Endothelial cell of umbilical vein (primary cell): ENCODE measurements at regions not wholly inside any gene's neighbourhood (a gene's known extent, or its start where the extent isn't known, plus 50 kb on each side); places are given as distances from the start of the nearest gene placed in this dataset.
"Not testable (repeated sequence)": the region's sequence is repeated elsewhere in the genome, so short reads cannot be mapped to it uniquely, and the experiment has no call there.

Source experiments
- BruUV-seq: library from RNA; stranded (reverse); fragments of 400-500 nt; replicated peaks from 2 replicates; lab custom pipeline; 2021; lab: Mats Ljungman, UMichigan
- CTCF ChIA-PET: fragments of 300-600, 350-600 bp; sonication (Branson Sonifier 250); formaldehyde crosslinking; loops from one replicate; lab custom pipeline; 2021; ENCODE audit warnings: antibody characterized with exemption, inconsistent platforms; lab: Charles Lee
- POLR2A ChIA-PET: fragments of 300-600, 350-600 bp; sonication (Branson Sonifier 250); formaldehyde crosslinking; loops from one replicate; lab custom pipeline; 2021; ENCODE audit warnings: antibody characterized with exemption, inconsistent platforms; lab: Charles Lee
- DNase-seq: peaks from one replicate; pipeline ENCODE4 v3.0.0-alpha.2; 2011; ENCODE audit warnings: low read depth, low spot score
- FAIRE-seq: peaks from 2 replicates; lab custom pipeline; 2011; peaks lifted over from hg19 to GRCh38; lab: Jason Lieb, UNC
- H2AFZ ChIP-seq: 2 replicates; pipeline ENCODE4 v1.6.0; 2012; ENCODE audit warnings: low read depth, low read length, control low read depth, inconsistent platforms
- H3K27ac ChIP-seq: 2 replicates; pipeline ENCODE4 v1.5.1; 2011; ENCODE audit warnings: low read depth, mild to moderate bottlenecking, control low read depth, low read length, moderate library complexity; ENCODE audit not compliant: insufficient read depth
- H3K27me3 ChIP-seq, 2 experiments: 2 replicates each; pipeline versions ENCODE4 v1.6.0 to v1.6.1; 2011; ENCODE audit warnings: low read length in 2 of 2, mixed read lengths in 1 of 2; ENCODE audit not compliant: control insufficient read depth in 2 of 2, insufficient read depth in 2 of 2
- H3K36me3 ChIP-seq, 2 experiments: 2 replicates in 1 of 2; 3 replicates in 1 of 2; pipeline ENCODE4 v1.5.1; 2011; ENCODE audit warnings: low read length in 2 of 2, mild to moderate bottlenecking in 1 of 2, moderate library complexity in 1 of 2; ENCODE audit not compliant: control insufficient read depth in 2 of 2, insufficient read depth in 2 of 2; ENCODE audit errors: extremely low read depth in 1 of 2
- H3K4me1 ChIP-seq: 3 replicates; pipeline ENCODE4 v1.5.1; 2011; ENCODE audit warnings: mild to moderate bottlenecking, low read length; ENCODE audit not compliant: control insufficient read depth, insufficient read depth; ENCODE audit errors: extremely low read depth
- H3K4me2 ChIP-seq: 2 replicates; pipeline ENCODE4 v1.6.1; 2011; ENCODE audit warnings: low read length, control low read depth, mixed read lengths; ENCODE audit not compliant: insufficient read depth
- H3K4me3 ChIP-seq, 3 experiments: fragments of 200-600 bp in 1 of 3; sonication (generic), shearing (Covaris generic) in 1 of 3; replicated peaks in 1 of 3; 2 replicates each; pipeline ENCODE4 v1.5.1; 2011 to 2016; ENCODE audit warnings: control low read depth in 3 of 3, low read length in 3 of 3, mild to moderate bottlenecking in 2 of 3, inconsistent platforms in 1 of 3, low read depth in 1 of 3, moderate library complexity in 1 of 3; ENCODE audit not compliant: insufficient read depth in 1 of 3
- H3K79me2 ChIP-seq: 2 replicates; pipeline ENCODE4 v1.6.0; 2012; ENCODE audit warnings: low read length, inconsistent platforms; ENCODE audit not compliant: control insufficient read depth, insufficient read depth
- H3K9ac ChIP-seq: replicated peaks from 2 replicates; pipeline ENCODE3; 2011; ENCODE audit warnings: low read length, control low read depth; ENCODE audit not compliant: insufficient read depth; ENCODE audit errors: extremely low read depth
- H3K9me1 ChIP-seq: replicated peaks from 3 replicates; pipeline ENCODE4 v1.6.0; 2011; ENCODE audit warnings: mild to moderate bottlenecking, low read length; ENCODE audit not compliant: control insufficient read depth, insufficient read depth; ENCODE audit errors: extremely low read depth
- H3K9me3 ChIP-seq: replicated peaks from 2 replicates; pipeline ENCODE4 v1.5.1; 2012; ENCODE audit warnings: low read length, inconsistent platforms; ENCODE audit not compliant: control insufficient read depth, insufficient read depth
- H4K20me1 ChIP-seq: replicated peaks from 2 replicates; pipeline ENCODE3; 2011; ENCODE audit warnings: mild to moderate bottlenecking, low read length; ENCODE audit not compliant: control insufficient read depth, insufficient read depth; ENCODE audit errors: extremely low read depth
- CTCF ChIP-seq, 2 donors: IDR thresholded peaks; 1 replicate in 1 of 2; 2 replicates in 1 of 2; pipeline ENCODE4 v1.5.1; 2011; ENCODE audit warnings: low read length in 2 of 2, mild to moderate bottlenecking in 2 of 2, moderate library complexity in 2 of 2, control low read depth in 1 of 2, inconsistent platforms in 1 of 2, low read depth in 1 of 2; ENCODE audit not compliant: insufficient read depth in 1 of 2; ENCODE audit errors: extremely low read depth in 1 of 2
- EZH2 ChIP-seq: IDR thresholded peaks from 2 replicates; pipeline ENCODE4 v1.6.1; 2012; ENCODE audit warnings: borderline replicate concordance, low read depth, mild to moderate bottlenecking, moderate library complexity, low read length, inconsistent platforms; ENCODE audit not compliant: severe bottlenecking
- FOS ChIP-seq: IDR thresholded peaks from 2 replicates; pipeline ENCODE4 v1.6.1; 2011; ENCODE audit warnings: mild to moderate bottlenecking, low read length, moderate library complexity, borderline replicate concordance; ENCODE audit not compliant: insufficient read depth
- GATA2 ChIP-seq: IDR thresholded peaks from 2 replicates; pipeline ENCODE4 v1.7.0; 2011; ENCODE audit warnings: low read depth, mild to moderate bottlenecking, moderate library complexity, mixed read lengths, low read length; ENCODE audit not compliant: insufficient read length, insufficient read depth
- JUN ChIP-seq: IDR thresholded peaks from 2 replicates; pipeline ENCODE4 v1.6.1; 2011; ENCODE audit warnings: borderline replicate concordance, low read depth; ENCODE audit not compliant: insufficient read length, insufficient read depth
- MAX ChIP-seq: IDR thresholded peaks from 2 replicates; pipeline ENCODE4 v1.6.1; 2011; ENCODE audit not compliant: insufficient read depth, insufficient read length
- MYC ChIP-seq: IDR thresholded peaks from one replicate; pipeline ENCODE4 v1.6.1; 2011; ENCODE audit warnings: mild to moderate bottlenecking, low read depth, low read length
- POLR2A ChIP-seq: IDR thresholded peaks from 2 replicates; pipeline ENCODE4 v1.6.1; 2012; ENCODE audit warnings: low read depth, mild to moderate bottlenecking, control low read depth, low read length
- POLR2AphosphoS5 ChIP-seq: IDR thresholded peaks from 2 replicates; pipeline ENCODE4 v1.6.1; 2012; ENCODE audit warnings: low read depth, mild to moderate bottlenecking, control low read depth, low read length, moderate library complexity; ENCODE audit not compliant: insufficient read depth
- dilution Hi-C: fragments of 300-500 bp; cut with MboI; formaldehyde crosslinking; loops from one replicate; pipeline ENCODE4 v1.15.0; 2019; ENCODE audit warnings: low sequenced_read_pairs; ENCODE audit not compliant: extremely low pct_ligation_motif_present
- intact Hi-C: fragments of 100-400 bp; cut with micrococcal nuclease; formaldehyde crosslinking; loops from one replicate; pipeline ENCODE4 v1.10.0; 2022

- no peak overlapping the region for H3K4me2 ChIP-seq
- TF ChIP-seq JUN: no peak
- no peak for TF ChIP-seq POLR2A
- no peak for TF ChIP-seq CTCF (IDR thresholded peaks at IDR 0.05; ENCODE audit: extremely low read depth in 1 of 2, insufficient read depth in 1 of 2, low read depth in 1 of 2, low read length in 2 of 2)
- no peak for TF ChIP-seq MAX
- no peak for TF ChIP-seq GATA2
- no peak for TF ChIP-seq EZH2
- TF ChIP-seq POLR2AphosphoS5: no peak
- no peak for TF ChIP-seq FOS
- no peak for TF ChIP-seq MYC
- intact Hi-C loops: no loop called here
- no peak overlapping the region for H3K9ac ChIP-seq
- H3K36me3 ChIP-seq: no peaks in the 10 kb centered on the region
- H2AFZ ChIP-seq: no peak overlapping the region
- no peaks in the 10 kb centered on the region for H4K20me1 ChIP-seq
- H3K9me1 ChIP-seq: no peaks in the 10 kb centered on the region
- ChIA-PET CTCF (no interaction called here), POLR2A (no interaction called here)
- FAIRE-seq: no peak
- no peaks in the 10 kb centered on the region for H3K9me3 ChIP-seq
- dilution Hi-C loops: no loop called here
- no peak for DNase-seq
- H3K27me3 ChIP-seq: no peaks in the 10 kb centered on the region
- no peak overlapping the region for H3K4me3 ChIP-seq
- no peak overlapping the region for H3K27ac ChIP-seq
- no peaks in the 10 kb centered on the region for H3K4me1 ChIP-seq
- BruUV-seq: no TSS peak
- no peaks in the 10 kb centered on the region for H3K79me2 ChIP-seq
Observed at GRCh38 chr16:31641279-31641678, 113.6 kb downstream of the AHSP start.

- POLR2A ChIA-PET, H2AFZ ChIP-seq, H3K79me2 ChIP-seq, H3K4me2 ChIP-seq, dilution Hi-C loops, H3K9me1 ChIP-seq, H4K20me1 ChIP-seq, H3K9ac ChIP-seq, H3K27me3 ChIP-seq, intact Hi-C loops, BruUV-seq, H3K36me3 ChIP-seq, DNase-seq, H3K4me3 ChIP-seq, H3K27ac ChIP-seq, H3K9me3 ChIP-seq, FAIRE-seq, H3K4me1 ChIP-seq: not testable (repeated sequence)
- CTCF ChIA-PET: interaction anchor here (1.4 kb wide), 1 partner anchor 9 kb away, joined by 4 read pairs; no protein-coding TSS in a partner anchor
Observed at GRCh38 chr16:31655674-31656073, 128.0 kb downstream of the AHSP start.
